ENCODE measurements at regions not wholly inside any gene's neighbourhood (a gene's known extent, or its start where the extent isn't known, plus 50 kb on each side); places are given as distances from the start of the nearest gene placed in this dataset.
"Not testable (repeated sequence)": the region's sequence is repeated elsewhere in the genome, so short reads cannot be mapped to it uniquely, and the experiment has no call there.

DNA sequence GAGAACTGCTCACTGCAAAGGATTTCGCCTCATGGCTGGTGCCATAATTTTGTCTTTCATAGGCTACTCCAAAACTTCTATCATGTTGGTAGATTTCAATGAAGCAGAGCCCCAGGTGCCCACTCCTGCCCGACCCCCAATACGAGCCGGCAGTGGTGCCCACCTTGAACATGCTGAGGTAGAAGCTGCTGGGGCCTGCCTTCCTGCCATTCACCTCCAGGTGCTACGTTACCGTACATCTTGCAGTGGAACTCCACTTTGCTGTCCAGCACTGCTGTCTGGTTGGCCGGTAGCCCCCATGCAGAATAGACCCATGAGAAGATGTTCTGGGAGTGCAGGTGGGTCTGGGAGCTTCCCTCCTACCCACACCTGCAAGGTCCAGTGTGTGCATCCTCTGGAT, 502.8 kb upstream of the TBL1XR1 start:
- TF ChIP-seq, protein P1, sequence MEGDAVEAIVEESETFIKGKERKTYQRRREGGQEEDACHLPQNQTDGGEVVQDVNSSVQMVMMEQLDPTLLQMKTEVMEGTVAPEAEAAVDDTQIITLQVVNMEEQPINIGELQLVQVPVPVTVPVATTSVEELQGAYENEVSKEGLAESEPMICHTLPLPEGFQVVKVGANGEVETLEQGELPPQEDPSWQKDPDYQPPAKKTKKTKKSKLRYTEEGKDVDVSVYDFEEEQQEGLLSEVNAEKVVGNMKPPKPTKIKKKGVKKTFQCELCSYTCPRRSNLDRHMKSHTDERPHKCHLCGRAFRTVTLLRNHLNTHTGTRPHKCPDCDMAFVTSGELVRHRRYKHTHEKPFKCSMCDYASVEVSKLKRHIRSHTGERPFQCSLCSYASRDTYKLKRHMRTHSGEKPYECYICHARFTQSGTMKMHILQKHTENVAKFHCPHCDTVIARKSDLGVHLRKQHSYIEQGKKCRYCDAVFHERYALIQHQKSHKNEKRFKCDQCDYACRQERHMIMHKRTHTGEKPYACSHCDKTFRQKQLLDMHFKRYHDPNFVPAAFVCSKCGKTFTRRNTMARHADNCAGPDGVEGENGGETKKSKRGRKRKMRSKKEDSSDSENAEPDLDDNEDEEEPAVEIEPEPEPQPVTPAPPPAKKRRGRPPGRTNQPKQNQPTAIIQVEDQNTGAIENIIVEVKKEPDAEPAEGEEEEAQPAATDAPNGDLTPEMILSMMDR (IDR thresholded peaks at IDR 0.05): no peak
- TF ChIP-seq POLR2A (IDR thresholded peaks at IDR 0.05): no peak
- Histone ChIP-seq H3K27ac (no peak overlapping the region), H3K4me1 (replicated peaks in 1 of 2) (no peaks in the 10 kb centered on the region), H3K36me3 (replicated peaks in 1 of 2) (no peaks in the 10 kb centered on the region), H3K9me3 (replicated peaks in 1 of 3) (no peaks in the 10 kb centered on the region), H3K4me3 (no peak overlapping the region), H3K27me3 (no peaks in the 10 kb centered on the region)
- intact Hi-C loops (cut with DNase I): no loop called here
- no peak for DNase-seq
- 89 to 97% (median 93%) methylated on average over 7 of the region's 7 CpGs for WGBS, 4 donors

GRCh38 chr3:177703788-177704187, 506.5 kb upstream of the TBL1XR1 start:
- H3K9me3 ChIP-seq (replicated peaks in 1 of 3): no peaks in the 10 kb centered on the region
- no peaks in the 10 kb centered on the region for H3K36me3 ChIP-seq (replicated peaks in 1 of 2)
- H3K27ac ChIP-seq: no peak overlapping the region

DNA sequence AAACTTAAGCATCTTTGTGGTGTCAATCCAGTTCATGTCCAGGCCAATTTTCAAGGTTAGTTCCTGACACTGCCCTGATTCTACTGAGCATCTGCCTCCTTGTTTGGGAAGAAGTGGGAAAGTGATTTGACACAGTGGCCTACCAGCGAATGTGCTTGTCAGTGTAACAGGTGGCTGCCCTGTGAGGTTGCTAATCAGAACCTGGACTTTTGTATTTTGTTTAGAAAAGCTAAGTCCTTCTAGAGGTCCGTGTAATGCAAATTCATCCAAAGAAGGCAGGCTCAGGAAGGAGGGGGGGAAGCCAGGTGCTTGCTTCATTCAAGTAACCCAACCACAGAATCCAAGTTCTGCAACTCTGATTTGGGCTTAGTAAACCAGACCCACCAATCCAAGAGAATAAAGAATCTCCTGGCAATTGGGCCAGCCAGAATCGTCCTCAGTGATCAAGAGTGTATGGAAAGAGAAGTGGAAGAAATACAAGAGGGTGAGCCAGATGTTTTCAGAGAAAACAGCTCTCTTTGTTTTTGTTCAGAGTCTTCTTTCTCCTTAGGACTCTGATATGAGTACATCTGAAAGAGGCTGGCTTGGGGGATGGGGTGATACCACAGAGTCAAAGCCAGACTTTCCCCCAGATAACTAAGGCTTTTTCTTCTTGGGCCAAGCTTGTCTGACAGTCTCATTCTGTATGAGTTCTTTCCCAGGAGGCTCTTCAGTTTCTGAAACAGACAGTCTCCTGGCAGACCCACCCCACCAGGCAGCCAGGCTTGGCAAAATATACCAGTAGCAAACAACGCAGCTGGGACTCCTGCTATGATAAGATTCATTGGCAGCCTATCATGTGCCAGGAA, 508.9 kb upstream of the TBL1XR1 start:
- 62 to 75% (median 66%) methylated on average over 4 of the region's 4 CpGs for WGBS, 4 donors
- Histone ChIP-seq H3K9me3 (replicated peaks in 1 of 3) (no peaks in the 10 kb centered on the region), H3K4me1 (replicated peaks in 1 of 2) (no peaks in the 10 kb centered on the region), H3K27ac (peak overlapping the region in 1 of 5 donors; percentile 10), H3K36me3 (replicated peaks in 1 of 2) (no peaks in the 10 kb centered on the region), H3K4me3 (no peak overlapping the region), H3K27me3 (no peaks in the 10 kb centered on the region)
- peak in 6 of 7 donors; percentile 14 to 74 (median 40) for DNase-seq
- intact Hi-C loops (cut with DNase I): no loop called here
- TF ChIP-seq, protein P1 (IDR thresholded peaks at IDR 0.05): no peak
- TF ChIP-seq POLR2A (IDR thresholded peaks at IDR 0.05): no peak

More at GRCh38 chr3:177703788-177704187, 506.5 kb upstream of the TBL1XR1 start:
- TF ChIP-seq POLR2A (IDR thresholded peaks at IDR 0.05): no peak
- TF ChIP-seq, protein P1 (IDR thresholded peaks at IDR 0.05): no peak
- no peaks in the 10 kb centered on the region for H3K27me3 ChIP-seq
- 86 to 94% (median 93%) methylated on average over 3 of the region's 3 CpGs for WGBS, 4 donors
- no peak overlapping the region for H3K4me3 ChIP-seq
- no peak for DNase-seq
- no peaks in the 10 kb centered on the region for H3K4me1 ChIP-seq (replicated peaks in 1 of 2)
- intact Hi-C loops (cut with DNase I): no loop called here

- intact Hi-C loops (cut with DNase I); H3K4me3 ChIP-seq; H3K27me3 ChIP-seq; H3K36me3 ChIP-seq (replicated peaks in 1 of 2); H3K9me3 ChIP-seq (replicated peaks in 1 of 3); DNase-seq; H3K27ac ChIP-seq: not testable (repeated sequence)
- 91 to 94% (median 92%) methylated on average over 7 of the region's 7 CpGs for WGBS, 4 donors
- H3K4me1 ChIP-seq (replicated peaks in 1 of 2): peaks cover 0 to 11% of the 10 kb centered on the region in 2 donors
Measured at GRCh38 chr3:177709470-177709869, 512.2 kb upstream of the TBL1XR1 start.

DNA sequence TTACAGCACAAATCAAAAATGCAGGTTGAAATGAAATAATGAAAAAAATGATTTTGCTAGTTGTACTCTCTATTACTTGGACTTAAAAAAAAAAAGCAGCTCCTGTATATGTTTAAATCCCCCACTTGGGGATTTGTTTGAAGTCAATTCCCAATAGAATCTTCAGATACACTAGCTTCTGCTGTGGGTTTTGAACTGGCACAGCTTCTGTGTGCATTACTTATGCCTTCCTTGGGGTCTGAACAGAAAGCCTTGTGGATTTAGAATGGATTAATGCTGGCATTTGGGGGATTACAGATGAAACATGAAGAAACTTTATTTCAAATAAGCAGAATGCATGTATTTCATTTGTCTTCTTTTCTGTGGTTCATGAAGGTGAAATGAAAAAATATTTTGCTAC, 513.2 kb upstream of the TBL1XR1 start:
- intact Hi-C loops (cut with DNase I): no loop called here
- peaks cover 0 to 14% of the 10 kb centered on the region in 2 donors for H3K4me1 ChIP-seq (replicated peaks in 1 of 2)

More for the DNA sequence above, 513.2 kb upstream of the TBL1XR1 start:
- Histone ChIP-seq H3K36me3 (replicated peaks in 1 of 2) (no peaks in the 10 kb centered on the region), H3K27me3 (no peaks in the 10 kb centered on the region), H3K4me3 (no peak overlapping the region), H3K9me3 (replicated peaks in 1 of 3) (no peaks in the 10 kb centered on the region), H3K27ac (no peak overlapping the region)
- DNase-seq: no peak
- TF ChIP-seq, protein P1 (IDR thresholded peaks at IDR 0.05): no peak
- no peak for TF ChIP-seq POLR2A (IDR thresholded peaks at IDR 0.05)

Measured in adrenal gland (tissue), 9 donors.